ENCODE measurements at regions not wholly inside any gene's neighbourhood (a gene's known extent, or its start where the extent isn't known, plus 50 kb on each side); places are given as distances from the start of the nearest gene placed in this dataset.

DNA sequence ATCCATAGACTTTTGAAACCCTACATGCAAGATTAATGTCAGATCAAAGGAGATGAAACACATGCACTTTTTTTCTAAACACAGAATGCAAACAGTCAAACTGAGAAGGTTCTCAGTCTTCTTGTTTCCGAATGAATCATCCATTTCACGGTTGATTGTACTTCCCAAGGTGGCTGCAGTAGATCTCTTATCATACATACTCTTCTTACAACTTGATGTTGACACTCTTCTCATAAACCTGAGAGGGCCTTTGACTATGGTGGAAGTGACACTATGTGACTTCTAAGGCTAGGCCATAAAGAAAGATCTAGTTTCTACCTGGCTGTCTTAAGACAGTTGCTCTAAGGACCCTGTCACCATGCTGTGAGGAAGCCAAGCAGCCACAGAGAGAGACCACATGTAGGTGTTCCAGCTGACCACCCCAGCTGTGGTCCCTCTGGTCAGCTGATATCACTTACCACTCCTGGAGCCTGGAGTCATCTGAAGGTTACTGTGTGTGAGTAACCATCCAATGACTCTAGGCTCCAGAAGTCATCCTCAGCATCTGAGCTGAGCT, 67.2 kb upstream of the HMGA2 start:
- in situ Hi-C loops (cut with MboI), result no loop called here
- Histone ChIP-seq H3K27me3 (ENCODE audit: control insufficient read depth in 2 of 2, insufficient read depth in 2 of 2, low read length in 2 of 2) (peaks cover 0 to 3% of the 10 kb centered on the region in 2 experiments; a peak in 3 of 5 replicates), H3K4me2 (ENCODE audit: insufficient read depth, low read length) (no peak overlapping the region), H3K9me3 (replicated peaks; ENCODE audit: control insufficient read depth, insufficient read depth, low read depth, low read length) (no peaks in the 10 kb centered on the region), H3K4me3 (no peak overlapping the region), H3K9ac (ENCODE audit: insufficient read depth in 1 of 2, low read depth in 2 of 2, low read length in 2 of 2) (no peak overlapping the region), H3K27ac (ENCODE audit: extremely low read depth, low read depth, low read length) (no peak overlapping the region), H2AFZ (ENCODE audit: low read depth, low read length) (no peak overlapping the region), H3K36me3 (ENCODE audit: control insufficient read depth, insufficient read depth, low read length) (no peaks in the 10 kb centered on the region), H3K4me1 (replicated peaks in 1 of 2; ENCODE audit: control insufficient read depth in 2 of 2, insufficient read depth in 2 of 2, low read length in 2 of 2) (no peaks in the 10 kb centered on the region), H4K20me1 (replicated peaks; ENCODE audit: control insufficient read depth, insufficient read depth, low read length) (no peaks in the 10 kb centered on the region), H3K9me1 (ENCODE audit: control insufficient read depth, insufficient read depth, low read length) (no peaks in the 10 kb centered on the region), H3K79me2 (ENCODE audit: control insufficient read depth, insufficient read depth, low read length) (no peaks in the 10 kb centered on the region)
- POLR2A ChIA-PET, result no interaction called here
- CTCF ChIA-PET (ENCODE audit: low intra/inter-chr PET ratio), result no interaction called here
- DNase-seq (ENCODE audit: extremely low read depth in 1 of 4, low spot score in 3 of 4), result no peak
- 0% methylated on average over 2 of the region's 2 CpGs for WGBS (ENCODE audit: insufficient coverage, low coverage, missing lambda C conversion rate)
- no TSS peak for BruUV-seq (replicated peaks)
- TF ChIP-seq CHD4 (IDR thresholded peaks at IDR 0.05; ENCODE audit: insufficient read depth, insufficient replicate concordance, low read depth, low read length, poor library complexity, severe bottlenecking) (no peak), SREBF1 (IDR thresholded peaks at IDR 0.05; ENCODE audit: borderline replicate concordance, low read depth, low read length) (no peak), FOSL1 (tag; conservative IDR thresholded peaks at IDR 0.05) (peak; percentile 45), ZNF175 (CRISPR knock-in tag; IDR thresholded peaks at IDR 0.05; ENCODE audit: low read depth) (no peak), TFAM (CRISPR knock-in tag; conservative IDR thresholded peaks at IDR 0.05) (no peak), KAT7 (CRISPR knock-in tag; IDR thresholded peaks at IDR 0.05; ENCODE audit: borderline replicate concordance) (no peak)
- TF ChIP-seq, protein P1, sequence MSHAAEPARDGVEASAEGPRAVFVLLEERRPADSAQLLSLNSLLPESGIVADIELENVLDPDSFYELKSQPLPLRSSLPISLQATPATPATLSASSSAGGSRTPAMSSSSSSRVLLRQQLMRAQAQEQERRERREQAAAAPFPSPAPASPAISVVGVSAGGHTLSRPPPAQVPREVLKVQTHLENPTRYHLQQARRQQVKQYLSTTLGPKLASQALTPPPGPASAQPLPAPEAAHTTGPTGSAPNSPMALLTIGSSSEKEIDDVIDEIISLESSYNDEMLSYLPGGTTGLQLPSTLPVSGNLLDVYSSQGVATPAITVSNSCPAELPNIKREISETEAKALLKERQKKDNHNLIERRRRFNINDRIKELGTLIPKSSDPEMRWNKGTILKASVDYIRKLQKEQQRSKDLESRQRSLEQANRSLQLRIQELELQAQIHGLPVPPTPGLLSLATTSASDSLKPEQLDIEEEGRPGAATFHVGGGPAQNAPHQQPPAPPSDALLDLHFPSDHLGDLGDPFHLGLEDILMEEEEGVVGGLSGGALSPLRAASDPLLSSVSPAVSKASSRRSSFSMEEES (CRISPR knock-in tag; IDR thresholded peaks at IDR 0.05), result no peak
- TF ChIP-seq, protein P2, sequence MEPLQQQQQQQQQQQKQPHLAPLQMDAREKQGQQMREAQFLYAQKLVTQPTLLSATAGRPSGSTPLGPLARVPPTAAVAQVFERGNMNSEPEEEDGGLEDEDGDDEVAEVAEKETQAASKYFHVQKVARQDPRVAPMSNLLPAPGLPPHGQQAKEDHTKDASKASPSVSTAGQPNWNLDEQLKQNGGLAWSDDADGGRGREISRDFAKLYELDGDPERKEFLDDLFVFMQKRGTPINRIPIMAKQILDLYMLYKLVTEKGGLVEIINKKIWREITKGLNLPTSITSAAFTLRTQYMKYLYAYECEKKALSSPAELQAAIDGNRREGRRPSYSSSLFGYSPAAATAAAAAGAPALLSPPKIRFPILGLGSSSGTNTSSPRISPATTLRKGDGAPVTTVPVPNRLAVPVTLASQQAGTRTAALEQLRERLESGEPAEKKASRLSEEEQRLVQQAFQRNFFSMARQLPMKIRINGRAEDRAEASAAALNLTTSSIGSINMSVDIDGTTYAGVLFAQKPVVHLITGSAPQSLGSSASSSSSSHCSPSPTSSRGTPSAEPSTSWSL (CRISPR knock-in tag; IDR thresholded peaks at IDR 0.05; ENCODE audit: borderline replicate concordance), result no peak
- TF ChIP-seq, protein P3, sequence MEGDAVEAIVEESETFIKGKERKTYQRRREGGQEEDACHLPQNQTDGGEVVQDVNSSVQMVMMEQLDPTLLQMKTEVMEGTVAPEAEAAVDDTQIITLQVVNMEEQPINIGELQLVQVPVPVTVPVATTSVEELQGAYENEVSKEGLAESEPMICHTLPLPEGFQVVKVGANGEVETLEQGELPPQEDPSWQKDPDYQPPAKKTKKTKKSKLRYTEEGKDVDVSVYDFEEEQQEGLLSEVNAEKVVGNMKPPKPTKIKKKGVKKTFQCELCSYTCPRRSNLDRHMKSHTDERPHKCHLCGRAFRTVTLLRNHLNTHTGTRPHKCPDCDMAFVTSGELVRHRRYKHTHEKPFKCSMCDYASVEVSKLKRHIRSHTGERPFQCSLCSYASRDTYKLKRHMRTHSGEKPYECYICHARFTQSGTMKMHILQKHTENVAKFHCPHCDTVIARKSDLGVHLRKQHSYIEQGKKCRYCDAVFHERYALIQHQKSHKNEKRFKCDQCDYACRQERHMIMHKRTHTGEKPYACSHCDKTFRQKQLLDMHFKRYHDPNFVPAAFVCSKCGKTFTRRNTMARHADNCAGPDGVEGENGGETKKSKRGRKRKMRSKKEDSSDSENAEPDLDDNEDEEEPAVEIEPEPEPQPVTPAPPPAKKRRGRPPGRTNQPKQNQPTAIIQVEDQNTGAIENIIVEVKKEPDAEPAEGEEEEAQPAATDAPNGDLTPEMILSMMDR (IDR thresholded peaks at IDR 0.05 in 2 of 3, conservative IDR thresholded peaks at IDR 0.05 in 1 of 3; ENCODE audit: insufficient read depth in 2 of 3, low read depth in 1 of 3, low read length in 3 of 3), result no peak
- ATAC-seq, result no peak
- no peak for FAIRE-seq
- intact Hi-C loops (cut with micrococcal nuclease), result no loop called here
